Aorta (tissue), 5 donors: ENCODE measurements at regions not wholly inside any gene's neighbourhood (a gene's known extent, or its start where the extent isn't known, plus 50 kb on each side); places are given as distances from the start of the nearest gene placed in this dataset.

ENCODE experiments used
- ATAC-seq: fragments of 200-7000 bp; cut with Tn5 transposase; one replicate; pipeline ENCODE4 v1.9.1; 2022; ENCODE audit warnings: moderate library complexity; ENCODE audit not compliant: low FRiP score
- DNase-seq, 2 donors: peaks; one replicate each; pipeline ENCODE4 v3.0.0-alpha.2; 2020
- H3K27ac ChIP-seq, 2 donors: one replicate each; pipeline ENCODE4 v1.5.1; 2013; ENCODE audit warnings: low read length in 2 of 2, mild to moderate bottlenecking in 2 of 2, moderate library complexity in 2 of 2, control low read depth in 1 of 2, inconsistent platforms in 1 of 2, low read depth in 1 of 2
- H3K27me3 ChIP-seq, 2 donors: one replicate each; pipeline ENCODE4 v1.6.1; 2013; ENCODE audit warnings: control low read depth in 1 of 2, low read length in 1 of 2, mild to moderate bottlenecking in 1 of 2, moderate library complexity in 1 of 2; ENCODE audit not compliant: insufficient read depth in 2 of 2, control insufficient read depth in 1 of 2
- H3K36me3 ChIP-seq, 2 donors: one replicate each; pipeline ENCODE4 v1.6.1; 2013; ENCODE audit warnings: control low read depth in 1 of 2, low read length in 1 of 2, mild to moderate bottlenecking in 1 of 2; ENCODE audit not compliant: insufficient read depth in 2 of 2, control insufficient read depth in 1 of 2
- H3K4me1 ChIP-seq, 2 donors: one replicate each; pipeline ENCODE4 v1.6.1; 2013; ENCODE audit warnings: low read length in 2 of 2, control low read depth in 1 of 2, mild to moderate bottlenecking in 1 of 2, moderate library complexity in 1 of 2; ENCODE audit not compliant: insufficient read depth in 2 of 2, control insufficient read depth in 1 of 2
- H3K4me3 ChIP-seq, 2 donors: one replicate each; pipeline ENCODE4 v1.5.1; 2013; ENCODE audit warnings: low read length in 2 of 2, control low read depth in 1 of 2, mild to moderate bottlenecking in 1 of 2
- H3K9me3 ChIP-seq: one replicate; pipeline ENCODE4 v1.6.1; 2013; ENCODE audit warnings: mild to moderate bottlenecking, low read length; ENCODE audit not compliant: control insufficient read depth
- WGBS, 2 donors: extraction: QIAGEN DNeasy Blood & Tissue Kit; methylation state at CpG; one replicate each; pipeline ENCODE4 v1.1.7; 2013; 5-methylcytosine and 5-hydroxymethylcytosine counted together
- intact Hi-C, 2 donors: fragments of 100-400 bp; cut with DNase I; formaldehyde crosslinking; loops; one replicate each; pipeline versions ENCODE4 v1.14.2 to v1.15.0; 2022
- donor health status: healthy with polysubstance abuse.
- donor health status: Bipolar disorder and iron deficiency.
- donor health status: DM: no; HTN: no; CAD: no.
- donor health status: DM: no; HTN: no; CAD: no.
- donor health status: DM: yes; HTN: yes; CAD: no.

DNA sequence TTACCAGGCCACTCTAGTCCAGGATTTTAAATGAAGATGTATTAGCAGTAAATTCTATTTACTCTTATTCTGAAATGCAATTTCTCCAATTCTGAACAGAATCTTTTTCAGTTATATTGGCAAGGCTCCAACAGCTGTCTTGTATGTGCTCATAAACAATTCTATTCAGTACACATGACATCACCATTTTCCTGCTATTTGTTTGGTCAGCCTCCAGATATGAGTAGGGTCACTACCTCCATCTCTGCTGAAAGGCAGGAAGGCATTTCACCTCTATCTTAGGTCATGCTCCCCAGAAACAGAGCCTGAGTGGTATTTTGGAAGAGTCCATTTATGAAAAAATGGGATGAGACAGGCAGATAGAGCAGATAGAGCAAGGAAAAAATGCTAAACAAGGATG lies 151.1 kb upstream of the ADGRL3 start:
- Histone ChIP-seq H3K36me3 (no peaks in the 10 kb centered on the region), H3K9me3 (no peaks in the 10 kb centered on the region), H3K27me3 (no peaks in the 10 kb centered on the region), H3K27ac (no peak overlapping the region), H3K4me3 (no peak overlapping the region), H3K4me1 (no peaks in the 10 kb centered on the region)
- intact Hi-C loops, result no loop called here
- ATAC-seq, result no peak
- no peak for DNase-seq

DNA sequence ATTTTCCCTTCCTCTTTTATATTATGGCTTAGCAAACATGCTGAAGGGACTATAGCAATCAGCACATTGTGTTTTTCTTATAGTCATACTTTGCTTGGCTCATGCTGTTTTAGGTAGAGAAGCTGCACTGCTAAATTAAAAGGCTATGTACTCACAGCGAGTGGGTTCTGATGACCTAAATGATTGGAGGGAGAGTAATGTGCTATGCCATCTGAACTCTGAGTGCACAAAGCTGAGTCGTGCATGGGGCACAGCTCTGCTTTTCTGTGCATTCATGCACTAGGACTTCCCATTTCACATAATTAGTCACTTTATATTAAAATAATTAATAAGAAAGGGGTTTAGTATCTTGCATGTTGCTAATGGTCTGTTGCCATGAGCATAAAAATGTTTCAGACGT lies 132.7 kb upstream of the ADGRL3 start:
- Histone ChIP-seq H3K27me3 (no peaks in the 10 kb centered on the region), H3K27ac (no peak overlapping the region), H3K4me1 (no peaks in the 10 kb centered on the region), H3K4me3 (no peak overlapping the region), H3K9me3 (no peaks in the 10 kb centered on the region), H3K36me3 (no peaks in the 10 kb centered on the region)
- 54 to 65% methylated on average over 3 of the region's 3 CpGs for WGBS, 2 donors
- ATAC-seq (no peak), DNase-seq (no peak)
- intact Hi-C loops, result no loop called here

DNA sequence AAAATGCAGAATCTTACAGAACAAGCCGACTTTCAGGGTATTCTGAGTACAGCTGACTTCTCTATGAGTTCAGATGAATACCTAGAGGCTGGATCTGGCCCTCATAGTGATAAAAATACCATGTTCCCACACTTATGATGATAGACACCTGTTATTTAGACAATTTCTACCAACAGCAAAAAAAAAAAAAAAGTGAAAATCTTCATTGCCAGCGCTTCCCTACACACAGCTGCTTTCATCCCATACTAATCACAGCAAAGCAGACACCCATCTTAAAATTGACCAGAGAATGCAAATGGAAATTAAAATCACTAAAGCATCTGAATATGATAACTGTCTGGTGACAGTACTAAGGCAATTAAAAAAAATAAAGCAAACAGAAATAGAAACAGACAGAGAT lies 132.1 kb upstream of the ADGRL3 start:
- ATAC-seq (no peak), DNase-seq (no peak)
- intact Hi-C loops, result no loop called here
- H3K27ac ChIP-seq, result no peak overlapping the region
- H3K4me1 ChIP-seq, result no peaks in the 10 kb centered on the region
- H3K27me3 ChIP-seq, result no peaks in the 10 kb centered on the region
- no peaks in the 10 kb centered on the region for H3K9me3 ChIP-seq
- no peaks in the 10 kb centered on the region for H3K36me3 ChIP-seq
- 74 to 77% methylated on average over 2 of the region's 2 CpGs for WGBS, 2 donors
- no peak overlapping the region for H3K4me3 ChIP-seq

DNA sequence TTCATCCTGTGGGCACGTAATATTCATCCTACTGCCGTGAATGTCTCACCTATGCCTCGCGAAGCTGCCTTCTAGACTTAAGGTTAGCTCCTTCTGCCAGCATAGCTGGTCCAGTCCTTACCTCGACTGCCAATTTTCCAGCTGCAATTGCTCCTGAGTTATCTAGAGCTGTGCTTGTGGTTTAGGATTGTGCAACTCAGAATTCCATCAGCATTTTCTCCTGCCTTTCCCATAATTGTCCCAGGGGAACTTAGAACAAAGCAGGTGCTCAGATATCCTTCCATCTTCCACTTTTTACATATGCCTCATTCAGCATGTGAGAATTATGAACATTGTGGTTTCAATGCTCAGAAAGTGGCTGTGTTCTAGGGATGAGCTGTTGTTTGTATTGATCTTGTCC lies 131.4 kb upstream of the ADGRL3 start:
- ATAC-seq (no peak), DNase-seq (no peak)
- H3K27me3 ChIP-seq, result no peaks in the 10 kb centered on the region
- intact Hi-C loops, result no loop called here
- 78 to 83% methylated on average over 5 of the region's 5 CpGs for WGBS, 2 donors
- no peaks in the 10 kb centered on the region for H3K4me1 ChIP-seq
- H3K27ac ChIP-seq, result no peak overlapping the region
- H3K4me3 ChIP-seq, result no peak overlapping the region
- no peaks in the 10 kb centered on the region for H3K9me3 ChIP-seq
- H3K36me3 ChIP-seq, result no peaks in the 10 kb centered on the region

DNA sequence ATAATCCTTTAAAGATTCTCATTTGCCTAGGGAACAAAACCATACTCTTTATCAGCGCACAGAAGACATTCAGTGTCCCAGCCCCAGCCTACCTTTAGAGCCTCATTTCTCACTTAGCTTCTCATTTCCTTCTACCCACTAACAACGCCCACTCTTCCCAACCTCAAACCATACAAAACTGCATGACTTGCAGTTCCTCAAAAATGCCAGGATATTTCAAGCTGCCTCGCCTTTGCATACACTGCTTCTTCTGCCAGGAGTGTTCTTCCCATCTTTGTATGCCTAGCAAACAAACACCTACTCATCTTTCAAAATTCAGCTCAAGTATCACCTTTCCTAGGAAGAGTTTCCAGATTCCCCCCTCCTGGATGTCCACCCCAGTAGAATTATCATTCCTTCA lies 129.9 kb upstream of the ADGRL3 start:
- ATAC-seq (no peak), DNase-seq (no peak)
- Histone ChIP-seq H3K9me3 (no peaks in the 10 kb centered on the region), H3K4me3 (no peak overlapping the region), H3K27ac (no peak overlapping the region), H3K4me1 (no peaks in the 10 kb centered on the region), H3K27me3 (no peaks in the 10 kb centered on the region), H3K36me3 (no peaks in the 10 kb centered on the region)
- intact Hi-C loops, result no loop called here
- WGBS, 2 donors, result 93 to 97% methylated on average over 3 of the region's 3 CpGs

DNA sequence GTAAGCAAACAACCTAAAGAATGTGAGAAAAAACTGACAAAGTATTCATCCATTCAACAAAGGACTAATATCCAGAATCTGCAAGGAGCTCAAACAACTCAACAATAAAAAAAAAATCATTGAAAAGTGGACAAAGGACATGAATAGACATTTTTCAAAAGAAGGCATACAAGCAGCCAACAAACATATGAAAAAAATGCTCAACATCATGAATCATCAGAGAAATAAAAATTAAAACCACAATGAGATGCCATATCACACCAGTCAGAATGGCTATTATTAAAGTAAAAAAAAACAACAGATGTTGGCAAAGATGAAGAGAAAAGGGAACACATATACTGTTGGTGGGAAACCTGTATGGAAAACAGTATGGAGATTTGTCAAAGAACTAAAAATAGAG lies 120.7 kb upstream of the ADGRL3 start:
- Histone ChIP-seq H3K9me3 (no peaks in the 10 kb centered on the region), H3K27me3 (no peaks in the 10 kb centered on the region), H3K27ac (no peak overlapping the region), H3K4me1 (no peaks in the 10 kb centered on the region), H3K4me3 (no peak overlapping the region), H3K36me3 (no peaks in the 10 kb centered on the region)
- ATAC-seq (no peak), DNase-seq (no peak)
- intact Hi-C loops, result no loop called here

DNA sequence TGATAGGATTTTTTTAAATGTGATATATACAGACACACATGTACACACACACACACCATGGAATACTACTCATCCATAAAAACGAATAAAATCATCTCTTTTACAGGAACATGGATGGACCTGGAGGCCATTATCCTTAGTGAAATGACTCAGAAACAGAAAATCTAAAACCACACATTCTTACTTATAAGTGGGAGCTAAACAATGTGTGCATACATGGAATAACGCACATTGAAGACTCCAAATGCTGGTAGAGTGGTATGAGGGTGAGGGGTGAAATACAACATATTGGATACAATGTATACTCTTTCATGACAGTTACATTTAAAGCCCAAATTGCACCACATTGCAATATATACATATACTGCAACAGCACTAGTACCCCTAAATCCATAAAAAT lies 120.2 kb upstream of the ADGRL3 start:
- H3K27me3 ChIP-seq, result no peaks in the 10 kb centered on the region
- WGBS, 2 donors, result 91 to 94% methylated on average over 2 of the region's 2 CpGs
- no peak for ATAC-seq

GRCh38 chr4:61085534-61085933 lies 114.6 kb upstream of the ADGRL3 start:
- H3K4me1 ChIP-seq, result no peaks in the 10 kb centered on the region
- intact Hi-C loops, result no loop called here
- no peaks in the 10 kb centered on the region for H3K9me3 ChIP-seq
- DNase-seq (no peak), ATAC-seq (no peak)
- H3K4me3 ChIP-seq, result no peak overlapping the region
- no peaks in the 10 kb centered on the region for H3K36me3 ChIP-seq
- no peak overlapping the region for H3K27ac ChIP-seq
- 92 to 95% methylated on average over 2 of the region's 2 CpGs for WGBS, 2 donors
- no peaks in the 10 kb centered on the region for H3K27me3 ChIP-seq

More for the DNA sequence above, 120.2 kb upstream of the ADGRL3 start:
- no peak overlapping the region for H3K4me3 ChIP-seq
- no peak for DNase-seq
- H3K9me3 ChIP-seq, result no peaks in the 10 kb centered on the region
- H3K27ac ChIP-seq, result no peak overlapping the region
- intact Hi-C loops, result no loop called here
- no peaks in the 10 kb centered on the region for H3K4me1 ChIP-seq
- H3K36me3 ChIP-seq, result no peaks in the 10 kb centered on the region

GRCh38 chr4:61086357-61086756 lies 113.8 kb upstream of the ADGRL3 start:
- intact Hi-C loops, result no loop called here
- Histone ChIP-seq H3K4me1 (no peaks in the 10 kb centered on the region), H3K27ac (no peak overlapping the region), H3K9me3 (no peaks in the 10 kb centered on the region), H3K36me3 (no peaks in the 10 kb centered on the region), H3K27me3 (no peaks in the 10 kb centered on the region), H3K4me3 (no peak overlapping the region)
- 86 to 91% methylated on average over 4 of the region's 4 CpGs for WGBS, 2 donors
- ATAC-seq (no peak), DNase-seq (no peak)

- no peak for ATAC-seq
- H3K27ac ChIP-seq, result no peak overlapping the region
- H3K9me3 ChIP-seq, result no peaks in the 10 kb centered on the region
- no peaks in the 10 kb centered on the region for H3K27me3 ChIP-seq
- 67 to 82% methylated on average over 3 of the region's 3 CpGs for WGBS, 2 donors
- no peak for DNase-seq
- intact Hi-C loops, result no loop called here
- H3K4me1 ChIP-seq, result no peaks in the 10 kb centered on the region
- no peaks in the 10 kb centered on the region for H3K36me3 ChIP-seq
- no peak overlapping the region for H3K4me3 ChIP-seq
Measured at GRCh38 chr4:61086979-61087378, 113.1 kb upstream of the ADGRL3 start.
